ENCODE measurements at regions not wholly inside any gene's neighbourhood (a gene's known extent, or its start where the extent isn't known, plus 50 kb on each side); places are given as distances from the start of the nearest gene placed in this dataset.

DNA sequence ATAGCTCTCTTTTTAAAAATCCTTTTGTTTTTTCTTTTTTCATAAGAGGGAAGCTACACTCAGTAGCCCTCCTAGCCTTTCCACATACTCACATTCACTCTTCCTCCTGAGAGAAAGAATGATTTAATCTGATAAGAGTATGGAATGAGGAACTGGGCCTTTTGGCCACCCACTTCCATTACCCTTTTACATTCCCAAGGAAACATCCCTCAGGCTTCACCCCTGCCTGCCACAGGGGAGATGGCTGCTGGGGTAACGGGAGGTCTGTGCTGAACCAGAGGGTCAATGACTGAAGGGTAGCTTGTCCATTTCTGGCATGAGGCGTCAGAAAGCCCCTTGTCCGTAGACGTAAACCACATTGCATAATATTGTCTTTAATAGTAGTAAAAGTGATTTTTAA lies 67.2 kb upstream of the CCSER1 start (continued):
- TF ChIP-seq PRDM6 (tag by site-specific recombination; IDR thresholded peaks at IDR 0.05) (no peak), ZNF221 (tag by site-specific recombination; IDR thresholded peaks at IDR 0.05; ENCODE audit: borderline replicate concordance) (no peak), ZNF501 (tag by site-specific recombination; IDR thresholded peaks at IDR 0.05) (no peak), ZNF302 (tag by site-specific recombination; IDR thresholded peaks at IDR 0.05; ENCODE audit: low read depth) (no peak), SALL2 (tag by site-specific recombination; IDR thresholded peaks at IDR 0.05; ENCODE audit: borderline replicate concordance) (no peak), ZXDB (tag by site-specific recombination; IDR thresholded peaks at IDR 0.05) (no peak), ZNF561 (tag by site-specific recombination; IDR thresholded peaks at IDR 0.05; ENCODE audit: borderline replicate concordance) (no peak), ZNF292 (tag by site-specific recombination; IDR thresholded peaks at IDR 0.05; ENCODE audit: borderline replicate concordance, low read depth) (no peak)
- TF ChIP-seq, protein P1, sequence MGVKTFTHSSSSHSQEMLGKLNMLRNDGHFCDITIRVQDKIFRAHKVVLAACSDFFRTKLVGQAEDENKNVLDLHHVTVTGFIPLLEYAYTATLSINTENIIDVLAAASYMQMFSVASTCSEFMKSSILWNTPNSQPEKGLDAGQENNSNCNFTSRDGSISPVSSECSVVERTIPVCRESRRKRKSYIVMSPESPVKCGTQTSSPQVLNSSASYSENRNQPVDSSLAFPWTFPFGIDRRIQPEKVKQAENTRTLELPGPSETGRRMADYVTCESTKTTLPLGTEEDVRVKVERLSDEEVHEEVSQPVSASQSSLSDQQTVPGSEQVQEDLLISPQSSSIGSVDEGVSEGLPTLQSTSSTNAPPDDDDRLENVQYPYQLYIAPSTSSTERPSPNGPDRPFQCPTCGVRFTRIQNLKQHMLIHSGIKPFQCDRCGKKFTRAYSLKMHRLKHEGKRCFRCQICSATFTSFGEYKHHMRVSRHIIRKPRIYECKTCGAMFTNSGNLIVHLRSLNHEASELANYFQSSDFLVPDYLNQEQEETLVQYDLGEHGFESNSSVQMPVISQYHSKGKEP (tag by site-specific recombination; IDR thresholded peaks at IDR 0.05) = no peak

DNA sequence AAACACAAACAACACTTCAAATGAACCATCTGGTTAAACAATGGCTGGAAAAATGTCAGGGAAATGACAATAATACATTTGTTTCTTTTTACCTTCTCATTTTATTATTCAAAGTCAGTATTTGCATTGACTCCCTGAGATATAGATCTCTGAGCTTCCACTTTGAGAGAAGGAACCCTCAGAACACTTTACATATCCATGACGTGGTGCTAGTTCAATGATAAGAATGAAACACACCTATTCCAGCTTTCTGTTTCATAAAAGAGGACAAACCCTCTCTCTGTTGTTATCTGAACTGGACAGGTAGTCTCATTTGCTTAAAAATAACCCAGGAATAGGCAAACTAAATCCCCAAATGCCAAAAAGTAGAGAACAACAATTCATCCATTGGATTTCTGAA lies 65.3 kb upstream of the CCSER1 start:
- POLR2A ChIA-PET = no interaction called here
- H3K9me3 ChIP-seq (ENCODE audit: control insufficient read depth, insufficient read depth, low read depth, low read length) = no peaks in the 10 kb centered on the region
- H3K4me1 ChIP-seq (ENCODE audit: control insufficient read depth, insufficient read depth, low read length) = no peaks in the 10 kb centered on the region
- CTCF ChIA-PET = no interaction called here
- H3K36me3 ChIP-seq (ENCODE audit: control insufficient read depth in 2 of 2, insufficient read depth in 1 of 2, low read length in 2 of 2) = no peaks in the 10 kb centered on the region
- H3K27ac ChIP-seq (ENCODE audit: extremely low read depth, low read depth, low read length) = no peak overlapping the region
- no peak overlapping the region for H3K4me3 ChIP-seq (ENCODE audit: low read depth, low read length)
- TF ChIP-seq ZNF146 (tag by site-specific recombination; IDR thresholded peaks at IDR 0.05) (no peak), BCL11A (tag by site-specific recombination; IDR thresholded peaks at IDR 0.05; ENCODE audit: low read depth) (no peak), ZNF223 (tag by site-specific recombination; IDR thresholded peaks at IDR 0.05) (no peak), ZEB2 (tag by site-specific recombination; IDR thresholded peaks at IDR 0.05) (no peak), ZNF175 (tag by site-specific recombination; IDR thresholded peaks at IDR 0.05) (no peak), ZSCAN4 (tag by site-specific recombination; IDR thresholded peaks at IDR 0.05) (no peak), ZNF292 (tag by site-specific recombination; IDR thresholded peaks at IDR 0.05; ENCODE audit: borderline replicate concordance, low read depth) (no peak), ZBTB20 (tag by site-specific recombination; IDR thresholded peaks at IDR 0.05) (no peak), ZNF830 (tag by site-specific recombination; IDR thresholded peaks at IDR 0.05; ENCODE audit: low read depth) (no peak), ZNF488 (tag by site-specific recombination; IDR thresholded peaks at IDR 0.05) (no peak), ZNF626 (tag by site-specific recombination; IDR thresholded peaks at IDR 0.05) (no peak), PRDM2 (tag by site-specific recombination; IDR thresholded peaks at IDR 0.05; ENCODE audit: borderline replicate concordance) (no peak), ZNF555 (tag by site-specific recombination; conservative IDR thresholded peaks at IDR 0.05) (no peak), ZNF660 (tag by site-specific recombination; IDR thresholded peaks at IDR 0.05) (no peak)
- TF ChIP-seq, protein P2, sequence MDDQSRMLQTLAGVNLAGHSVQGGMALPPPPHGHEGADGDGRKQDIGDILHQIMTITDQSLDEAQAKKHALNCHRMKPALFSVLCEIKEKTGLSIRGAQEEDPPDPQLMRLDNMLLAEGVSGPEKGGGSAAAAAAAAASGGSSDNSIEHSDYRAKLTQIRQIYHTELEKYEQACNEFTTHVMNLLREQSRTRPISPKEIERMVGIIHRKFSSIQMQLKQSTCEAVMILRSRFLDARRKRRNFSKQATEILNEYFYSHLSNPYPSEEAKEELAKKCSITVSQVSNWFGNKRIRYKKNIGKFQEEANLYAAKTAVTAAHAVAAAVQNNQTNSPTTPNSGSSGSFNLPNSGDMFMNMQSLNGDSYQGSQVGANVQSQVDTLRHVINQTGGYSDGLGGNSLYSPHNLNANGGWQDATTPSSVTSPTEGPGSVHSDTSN (CRISPR knock-in tag; IDR thresholded peaks at IDR 0.05) = no peak
- TF ChIP-seq, protein P3, sequence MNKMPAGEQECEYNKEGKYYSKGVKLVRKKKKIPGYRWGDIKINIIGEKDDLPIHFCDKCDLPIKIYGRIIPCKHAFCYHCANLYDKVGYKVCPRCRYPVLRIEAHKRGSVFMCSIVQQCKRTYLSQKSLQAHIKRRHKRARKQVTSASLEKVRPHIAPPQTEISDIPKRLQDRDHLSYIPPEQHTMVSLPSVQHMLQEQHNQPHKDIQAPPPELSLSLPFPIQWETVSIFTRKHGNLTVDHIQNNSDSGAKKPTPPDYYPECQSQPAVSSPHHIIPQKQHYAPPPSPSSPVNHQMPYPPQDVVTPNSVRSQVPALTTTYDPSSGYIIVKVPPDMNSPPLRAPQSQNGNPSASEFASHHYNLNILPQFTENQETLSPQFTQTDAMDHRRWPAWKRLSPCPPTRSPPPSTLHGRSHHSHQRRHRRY (tag by site-specific recombination; IDR thresholded peaks at IDR 0.05) = no peak
